ENCODE measurements at regions not wholly inside any gene's neighbourhood (a gene's known extent, or its start where the extent isn't known, plus 50 kb on each side); places are given as distances from the start of the nearest gene placed in this dataset.

- in situ Hi-C loops (cut with MboI; ENCODE audit: low sequenced_read_pairs) = no loop called here
These were observed 134.0 kb downstream of the GXYLT1 start for GRCh38 chr12:42010715-42011114.

More at GRCh38 chr12:42010715-42011114, 134.0 kb downstream of the GXYLT1 start:
- Histone ChIP-seq H3K79me1 (ENCODE audit: low read depth in 1 of 2, low read length in 2 of 2) (no peaks in the 10 kb centered on the region), H2BK15ac (ENCODE audit: low read depth, low read length) (no peak overlapping the region), H4K5ac (ENCODE audit: low read depth, low read length) (no peak overlapping the region), H3K56ac (ENCODE audit: extremely low read depth, insufficient read depth, low read length) (no peak overlapping the region), H3K9me1 (ENCODE audit: insufficient read depth, low read length) (no peaks in the 10 kb centered on the region), H3K36me3 (ENCODE audit: control insufficient read depth, insufficient read depth, low read length) (no peaks in the 10 kb centered on the region), H2AK9ac (replicated peaks; ENCODE audit: low read depth, low read length, poor library complexity) (no peak overlapping the region), H2AFZ (replicated peaks; ENCODE audit: low read length, poor library complexity) (no peak overlapping the region), H3K4me3 (ENCODE audit: insufficient read depth, low read depth, low read length) (no peak overlapping the region), H2BK20ac (ENCODE audit: low read depth, low read length) (no peak overlapping the region), H3K9me3 (ENCODE audit: control insufficient read depth, insufficient read depth, low read length) (no peaks in the 10 kb centered on the region), H2AK5ac (ENCODE audit: low read depth, low read length) (no peak overlapping the region), H3K27me3 (ENCODE audit: control insufficient read depth, insufficient read depth, low read length) (no peaks in the 10 kb centered on the region), H3K14ac (replicated peaks; ENCODE audit: low read depth, low read length) (no peak overlapping the region), H3K27ac (ENCODE audit: insufficient read depth, low read length) (no peak overlapping the region), H4K20me1 (ENCODE audit: insufficient read depth, low read length) (no peaks in the 10 kb centered on the region), H3K9ac (ENCODE audit: low read depth, low read length) (no peak overlapping the region), H3K4ac (ENCODE audit: low read depth, low read length) (no peak overlapping the region), H3K23ac (ENCODE audit: low read depth, low read length) (no peak overlapping the region), H4K8ac (ENCODE audit: low read depth in 2 of 2, low read length in 2 of 2) (no peak overlapping the region), H3K4me1 (ENCODE audit: control insufficient read depth, insufficient read depth, low read length) (no peaks in the 10 kb centered on the region; the same call in 1 of the 2 replicates), H3K4me2 (ENCODE audit: low read depth, low read length) (no peak overlapping the region), H2BK5ac (ENCODE audit: low read depth, low read length, poor library complexity, severe bottlenecking) (no peak overlapping the region), H4K91ac (ENCODE audit: insufficient read depth, low read depth, low read length) (no peak overlapping the region), H3K18ac (ENCODE audit: low read depth, low read length) (no peak overlapping the region), H2BK120ac (ENCODE audit: low read depth, low read length) (no peak overlapping the region)
- BruUV-seq (replicated peaks) = no TSS peak
- dilution Hi-C loops (cut with HindIII; ENCODE audit: low sequenced_read_pairs, unreplicated experiment) = no loop called here
- ATAC-seq (ENCODE audit: low read depth) (no peak), DNase-seq (no peak)
- WGBS, 2 experiments (ENCODE audit: extremely low coverage in 2 of 2, insufficient read length in 1 of 2) = no CpG with 5 or more reads among the region's 3 CpGs
- intact Hi-C loops (cut with micrococcal nuclease) = no loop called here
- ChIA-PET CTCF (interaction anchor here (1.2 kb wide), 1 partner anchor 14 kb away, joined by 5 read pairs; no protein-coding TSS in a partner anchor), POLR2A (ENCODE audit: unreplicated experiment) (no interaction called here)
- TF ChIP-seq MAFK (IDR thresholded peaks at IDR 0.05; ENCODE audit: low read depth, low read length) (no peak), RFX5 (IDR thresholded peaks at IDR 0.05; ENCODE audit: low read depth, low read length) (no peak), MXI1 (IDR thresholded peaks at IDR 0.05; ENCODE audit: borderline replicate concordance, low read depth, low read length) (no peak), FOS (IDR thresholded peaks at IDR 0.05; ENCODE audit: low read depth, low read length) (no peak), RAD21 (IDR thresholded peaks at IDR 0.05; ENCODE audit: low read length) (no peak), USF2 (IDR thresholded peaks at IDR 0.05; ENCODE audit: low read depth, low read length) (no peak), POLR2A (IDR thresholded peaks at IDR 0.05; ENCODE audit: low read depth, low read length) (no peak), CTCF (conservative IDR thresholded peaks at IDR 0.05; ENCODE audit: low read depth, low read length) (no peak), CHD1 (IDR thresholded peaks at IDR 0.05; ENCODE audit: low read depth, low read length) (no peak), ELK1 (IDR thresholded peaks at IDR 0.05; ENCODE audit: borderline replicate concordance, low read depth, low read length) (no peak), BHLHE40 (IDR thresholded peaks at IDR 0.05; ENCODE audit: low read depth, low read length) (no peak), CEBPB (IDR thresholded peaks at IDR 0.05; ENCODE audit: low read depth, low read length) (no peak), NFE2L2 (IDR thresholded peaks at IDR 0.05; ENCODE audit: low read depth, low read length) (no peak)

Measured in IMR-90 (cell line).